D721Med (cell line): ENCODE measurements at regions not wholly inside any gene's neighbourhood (a gene's known extent, or its start where the extent isn't known, plus 50 kb on each side); places are given as distances from the start of the nearest gene placed in this dataset.
A peak's percentile ranks its signal among the peaks of the same experiment; 100 is the strongest.

Source experiments
- DNase-seq: peaks from one replicate; pipeline ENCODE4 v3.0.0; 2011; ENCODE audit warnings: low spot score; ENCODE audit not compliant: insufficient read length
- FAIRE-seq: peaks from 2 replicates; lab custom pipeline; 2011; peaks lifted over from hg19 to GRCh38; lab: Jason Lieb, UNC
- CTCF ChIP-seq: IDR thresholded peaks from 2 replicates; pipeline ENCODE4 v1.5.1; 2012; ENCODE audit warnings: mild to moderate bottlenecking, control low read depth; ENCODE audit not compliant: insufficient read depth; ENCODE audit errors: missing control alignments

GRCh38 chr4:29867412-29867811, 852.8 kb upstream of the PCDH7 start:
- FAIRE-seq = no peak

GRCh38 chr4:29900336-29900735, 819.8 kb upstream of the PCDH7 start:
- DNase-seq (no peak), FAIRE-seq (no peak)
- no peak for TF ChIP-seq CTCF

More at GRCh38 chr4:29867412-29867811, 852.8 kb upstream of the PCDH7 start:
- TF ChIP-seq CTCF = no peak
- DNase-seq = no peak

DNA sequence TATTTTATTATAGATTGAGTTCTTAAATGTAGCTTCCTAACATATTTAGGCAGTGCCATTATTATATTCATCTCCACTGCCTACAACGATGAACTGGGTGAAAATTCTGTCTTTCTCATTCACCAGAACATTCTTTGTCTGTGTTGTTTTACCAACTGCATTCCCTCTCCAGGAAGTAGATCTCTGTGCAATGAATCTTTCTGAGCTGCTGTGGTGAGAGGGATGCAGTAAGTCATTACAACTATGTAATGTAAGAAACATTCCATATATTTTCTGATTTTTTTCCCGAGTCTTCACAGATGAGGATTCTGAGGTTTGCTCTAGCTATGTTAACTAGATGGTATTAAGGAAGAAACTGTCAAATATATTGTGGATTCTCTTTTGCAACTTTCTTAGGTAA, 811.9 kb upstream of the PCDH7 start:
- FAIRE-seq (no peak), DNase-seq (no peak)
- no peak for TF ChIP-seq CTCF

DNA sequence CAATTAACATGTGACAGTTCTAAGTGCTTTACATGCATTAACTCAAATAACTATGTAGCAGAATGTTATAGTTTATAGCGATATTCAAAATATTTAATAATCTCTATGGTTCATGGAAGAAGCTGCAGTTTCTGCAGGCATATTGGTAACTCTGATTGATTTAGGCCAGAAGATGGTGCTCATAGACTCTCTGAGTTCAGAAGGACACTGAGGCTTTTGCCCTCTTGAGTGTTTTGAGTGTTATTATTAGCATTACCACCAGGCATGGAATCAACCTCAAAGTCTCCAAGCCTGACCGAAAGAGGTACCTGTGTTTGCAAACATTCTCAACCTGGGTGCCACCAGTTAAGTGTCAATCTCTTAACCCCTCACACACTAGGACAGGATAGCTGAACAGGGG, 792.3 kb upstream of the PCDH7 start:
- no peak for DNase-seq
- TF ChIP-seq CTCF = no peak
- FAIRE-seq = no peak

- no peak for FAIRE-seq
- no peak for DNase-seq
- TF ChIP-seq CTCF = no peak
Observed at GRCh38 chr4:29948451-29948850, 771.7 kb upstream of the PCDH7 start.

GRCh38 chr4:29948858-29949257, 771.3 kb upstream of the PCDH7 start:
- FAIRE-seq = no peak
- TF ChIP-seq CTCF = no peak
- no peak for DNase-seq

- DNase-seq = peak; percentile 13
- peak; percentile 98 for FAIRE-seq
- TF ChIP-seq CTCF = no peak
Observed at GRCh38 chr4:29966386-29966785, 753.8 kb upstream of the PCDH7 start.
